ENCODE measurements at regions not wholly inside any gene's neighbourhood (a gene's known extent, or its start where the extent isn't known, plus 50 kb on each side); places are given as distances from the start of the nearest gene placed in this dataset.
A peak's percentile ranks its signal among the peaks of the same experiment; 100 is the strongest.
"Not testable (repeated sequence)": the region's sequence is repeated elsewhere in the genome, so short reads cannot be mapped to it uniquely, and the experiment has no call there.

DNA sequence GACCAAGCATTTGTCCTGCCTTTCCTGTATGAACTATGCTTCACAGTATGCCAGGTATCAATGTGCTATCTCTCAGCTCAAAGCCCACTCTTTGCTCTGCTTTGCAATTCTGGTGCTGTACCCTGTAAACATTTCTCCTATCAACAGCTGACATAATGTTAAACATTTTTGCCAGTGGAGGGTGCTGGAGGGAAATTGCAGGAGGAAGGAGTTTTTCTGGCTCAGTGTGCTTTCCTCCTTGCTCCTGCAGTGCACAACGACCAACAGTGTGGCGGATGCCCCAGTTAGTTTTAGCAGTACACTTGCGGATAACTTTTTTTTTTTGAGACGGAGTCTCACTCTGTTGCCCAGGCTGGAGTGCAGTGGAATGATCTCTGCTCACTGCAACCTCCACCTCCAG lies 67.1 kb upstream of the PTGFRN start:
- no peak overlapping the region for H3K4me3 ChIP-seq
- H3K36me3 ChIP-seq: no peaks in the 10 kb centered on the region
- peak; percentile 41 to 53 for DNase-seq (ENCODE audit: low read depth in 1 of 2, low spot score in 1 of 2)
- no peaks in the 10 kb centered on the region for H3K9me3 ChIP-seq (ENCODE audit: low read depth)
- H3K4me1 ChIP-seq (ENCODE audit: low read depth): no peaks in the 10 kb centered on the region
- no peak overlapping the region for H3K27ac ChIP-seq
- TF ChIP-seq, protein P1, sequence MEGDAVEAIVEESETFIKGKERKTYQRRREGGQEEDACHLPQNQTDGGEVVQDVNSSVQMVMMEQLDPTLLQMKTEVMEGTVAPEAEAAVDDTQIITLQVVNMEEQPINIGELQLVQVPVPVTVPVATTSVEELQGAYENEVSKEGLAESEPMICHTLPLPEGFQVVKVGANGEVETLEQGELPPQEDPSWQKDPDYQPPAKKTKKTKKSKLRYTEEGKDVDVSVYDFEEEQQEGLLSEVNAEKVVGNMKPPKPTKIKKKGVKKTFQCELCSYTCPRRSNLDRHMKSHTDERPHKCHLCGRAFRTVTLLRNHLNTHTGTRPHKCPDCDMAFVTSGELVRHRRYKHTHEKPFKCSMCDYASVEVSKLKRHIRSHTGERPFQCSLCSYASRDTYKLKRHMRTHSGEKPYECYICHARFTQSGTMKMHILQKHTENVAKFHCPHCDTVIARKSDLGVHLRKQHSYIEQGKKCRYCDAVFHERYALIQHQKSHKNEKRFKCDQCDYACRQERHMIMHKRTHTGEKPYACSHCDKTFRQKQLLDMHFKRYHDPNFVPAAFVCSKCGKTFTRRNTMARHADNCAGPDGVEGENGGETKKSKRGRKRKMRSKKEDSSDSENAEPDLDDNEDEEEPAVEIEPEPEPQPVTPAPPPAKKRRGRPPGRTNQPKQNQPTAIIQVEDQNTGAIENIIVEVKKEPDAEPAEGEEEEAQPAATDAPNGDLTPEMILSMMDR (IDR thresholded peaks at IDR 0.05; ENCODE audit: low read depth, low read length): peak; percentile 22
- H3K27me3 ChIP-seq: no peaks in the 10 kb centered on the region

DNA sequence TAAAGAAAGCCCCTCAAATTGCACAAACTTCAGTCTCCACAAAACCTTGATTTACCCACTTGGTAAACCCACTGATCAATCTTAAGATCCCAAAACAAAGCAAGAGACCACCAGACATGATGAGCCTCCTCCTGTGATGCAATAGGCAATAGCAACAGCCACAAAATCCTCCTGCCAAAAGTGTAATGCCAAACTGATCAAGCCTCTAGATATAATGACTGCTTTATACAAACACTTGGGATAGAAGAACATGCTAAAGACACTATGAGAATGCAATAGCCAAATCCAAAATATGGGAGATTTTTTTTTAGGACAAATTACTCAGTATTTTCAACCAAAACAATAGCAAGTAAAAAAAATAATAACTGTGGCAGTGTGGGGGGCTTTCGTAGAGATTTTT lies 64.9 kb upstream of the PTGFRN start:
- Histone ChIP-seq H3K9me3 (ENCODE audit: low read depth) (no peaks in the 10 kb centered on the region), H3K27me3 (no peaks in the 10 kb centered on the region), H3K4me3 (no peak overlapping the region), H3K36me3 (no peaks in the 10 kb centered on the region), H3K4me1 (ENCODE audit: low read depth) (no peaks in the 10 kb centered on the region), H3K27ac (no peak overlapping the region)
- no peak for DNase-seq (ENCODE audit: low read depth in 1 of 2, low spot score in 1 of 2)
- TF ChIP-seq, protein P1 (IDR thresholded peaks at IDR 0.05; ENCODE audit: low read depth, low read length): no peak

DNA sequence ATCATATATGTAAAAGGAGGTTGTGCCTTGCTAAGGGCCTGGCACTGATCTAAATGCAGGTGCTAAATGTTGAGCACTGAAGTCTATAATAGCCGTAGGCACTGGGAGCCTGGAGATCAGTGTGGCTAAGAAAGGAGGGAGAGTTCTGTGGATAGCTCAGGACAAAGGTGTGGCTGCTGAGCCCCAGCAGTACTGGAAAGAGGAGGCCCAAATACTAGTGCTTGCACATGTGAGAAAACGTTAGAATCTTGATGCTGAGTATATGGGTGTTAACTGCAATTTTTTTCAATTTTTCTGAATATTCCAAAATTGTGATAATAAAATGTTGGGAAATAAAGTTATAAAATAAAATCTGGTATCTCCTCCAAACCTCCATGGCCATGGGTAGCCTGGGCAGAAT lies 62.5 kb upstream of the PTGFRN start:
- DNase-seq (ENCODE audit: low read depth in 1 of 2, low spot score in 1 of 2): no peak
- H3K27ac ChIP-seq: no peak overlapping the region
- TF ChIP-seq, protein P1 (IDR thresholded peaks at IDR 0.05; ENCODE audit: low read depth, low read length): no peak

DNA sequence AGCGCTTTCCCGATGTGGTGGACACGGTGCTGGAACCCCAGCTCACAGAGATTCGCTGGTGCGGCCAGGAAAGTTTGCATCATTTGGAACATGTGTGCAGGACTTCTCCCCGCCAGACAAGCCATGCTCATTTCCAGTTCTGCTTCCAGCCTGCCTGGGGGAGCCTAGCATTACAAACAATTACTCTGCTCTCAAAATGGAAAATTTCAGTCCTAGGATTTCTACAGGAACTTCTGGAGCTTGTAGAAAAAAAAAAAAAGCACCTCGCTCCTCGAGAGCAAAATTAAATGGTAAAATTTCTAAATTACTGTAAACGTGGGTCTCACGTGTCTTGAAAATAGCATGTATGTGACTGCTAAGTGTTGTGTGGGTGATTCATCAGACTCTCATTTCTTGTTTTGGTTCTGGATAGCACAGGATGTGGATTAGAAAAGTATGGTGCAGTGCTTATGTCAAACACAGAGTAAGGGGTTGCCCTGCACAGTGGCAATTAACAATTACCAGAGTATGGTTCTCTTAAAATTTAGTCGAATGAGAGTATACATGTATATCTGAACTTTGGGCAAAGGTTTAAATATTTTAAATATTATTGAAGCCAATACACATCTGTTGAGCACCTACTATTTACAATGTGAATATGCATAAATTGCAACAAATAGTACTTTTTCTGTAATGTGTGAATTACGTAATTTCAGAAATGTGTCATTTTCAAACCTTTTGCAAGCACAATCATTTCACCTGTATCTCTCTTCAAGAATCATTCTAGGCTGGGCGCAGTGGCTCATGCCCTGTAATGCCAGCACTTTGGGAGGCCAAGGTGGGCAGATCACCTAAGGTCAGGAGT lies 61.8 kb upstream of the PTGFRN start:
- peaks cover 3% of the 10 kb centered on the region for H3K4me1 ChIP-seq (ENCODE audit: low read depth)

More for the DNA sequence above, 62.5 kb upstream of the PTGFRN start:
- Histone ChIP-seq H3K9me3 (ENCODE audit: low read depth) (no peaks in the 10 kb centered on the region), H3K27me3 (no peaks in the 10 kb centered on the region), H3K4me3 (no peak overlapping the region), H3K36me3 (no peaks in the 10 kb centered on the region), H3K4me1 (ENCODE audit: low read depth) (no peaks in the 10 kb centered on the region)

DNA sequence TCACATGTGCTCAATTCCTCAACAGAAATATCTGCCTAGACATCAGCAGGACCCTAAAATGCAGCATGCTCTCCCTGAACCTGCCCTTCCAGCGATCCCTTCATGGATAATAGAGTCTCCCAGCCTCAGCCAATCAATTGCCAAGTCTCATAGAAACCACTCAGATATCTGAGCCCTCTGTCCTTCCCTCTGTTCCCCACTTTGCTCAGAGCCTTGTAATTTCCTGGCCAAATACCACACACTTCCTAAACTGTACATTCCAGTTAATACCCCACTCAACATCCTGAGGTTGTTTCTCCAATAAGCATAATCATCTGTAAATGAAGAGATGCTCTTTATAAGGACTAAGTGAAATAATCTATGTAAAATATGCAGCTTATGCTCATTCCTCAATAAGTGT lies 59.3 kb upstream of the PTGFRN start:
- TF ChIP-seq, protein P1 (IDR thresholded peaks at IDR 0.05; ENCODE audit: low read depth, low read length): no peak
- H3K27me3 ChIP-seq: no peaks in the 10 kb centered on the region
- no peaks in the 10 kb centered on the region for H3K9me3 ChIP-seq (ENCODE audit: low read depth)
- DNase-seq (ENCODE audit: low read depth in 1 of 2, low spot score in 1 of 2): no peak
- no peak overlapping the region for H3K27ac ChIP-seq
- H3K4me1 ChIP-seq (ENCODE audit: low read depth): peaks cover 27% of the 10 kb centered on the region
- no peaks in the 10 kb centered on the region for H3K36me3 ChIP-seq
- no peak overlapping the region for H3K4me3 ChIP-seq

More for the DNA sequence above, 61.8 kb upstream of the PTGFRN start:
- no peak overlapping the region for H3K27ac ChIP-seq
- H3K9me3 ChIP-seq (ENCODE audit: low read depth): no peaks in the 10 kb centered on the region
- H3K4me3 ChIP-seq: no peak overlapping the region
- peak in 1 of 2 donors; percentile 59 for DNase-seq (ENCODE audit: low read depth in 1 of 2, low spot score in 1 of 2)
- H3K36me3 ChIP-seq: no peaks in the 10 kb centered on the region
- TF ChIP-seq, protein P1 (IDR thresholded peaks at IDR 0.05; ENCODE audit: low read depth, low read length): no peak
- H3K27me3 ChIP-seq: no peaks in the 10 kb centered on the region

DNA sequence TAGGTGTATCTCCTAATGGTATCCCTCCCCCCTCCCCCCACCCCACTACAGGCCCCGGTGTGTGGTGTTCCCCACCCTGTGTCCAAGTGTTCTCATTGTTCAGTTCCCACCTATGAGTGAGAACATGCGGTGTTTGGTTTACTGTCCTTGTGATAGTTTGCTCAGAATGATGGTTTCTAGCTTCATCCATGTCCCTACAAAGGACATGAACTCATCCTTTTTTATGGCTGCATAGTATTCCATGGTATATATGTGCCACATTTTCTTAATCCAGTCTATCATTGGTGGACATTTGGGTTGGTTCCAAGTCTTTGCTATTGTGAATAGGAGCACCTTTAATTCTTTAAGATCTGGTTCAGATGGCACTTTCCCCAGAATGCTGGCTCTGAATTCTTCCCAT lies 58.5 kb upstream of the PTGFRN start:
- H3K4me3 ChIP-seq; H3K27me3 ChIP-seq; DNase-seq (ENCODE audit: low read depth in 1 of 2, low spot score in 1 of 2); H3K36me3 ChIP-seq; H3K27ac ChIP-seq; H3K9me3 ChIP-seq (ENCODE audit: low read depth): not testable (repeated sequence)
- peaks cover 31% of the 10 kb centered on the region for H3K4me1 ChIP-seq (ENCODE audit: low read depth)
